K562 (cell line): ENCODE measurements at regions not wholly inside any gene's neighbourhood (a gene's known extent, or its start where the extent isn't known, plus 50 kb on each side); places are given as distances from the start of the nearest gene placed in this dataset.

Experiments
- ATAC-seq: fragments of 200-7000 bp; cut with Tn5 transposase; 3 replicates; pipeline ENCODE4 v1.9.1; 2020; ENCODE audit warnings: moderate library complexity
- BruUV-seq: library from RNA; stranded (reverse); fragments of 400-500 nt; replicated peaks from 2 replicates; lab custom pipeline; 2021; lab: Mats Ljungman, UMichigan
- CTCF ChIA-PET: fragments of 300-600 bp; formaldehyde crosslinking; extraction: SDS; loops from one replicate; lab custom pipeline; 2021; ENCODE audit warnings: low intra/inter-chr PET ratio; lab: Yijun Ruan, JAX
- POLR2A ChIA-PET: fragments of 300-600, 350-650 bp; sonication (Branson Sonifier 250); formaldehyde crosslinking; extraction: SDS; loops from one replicate; lab custom pipeline; 2021; ENCODE audit warnings: antibody characterized with exemption, inconsistent platforms; lab: Yijun Ruan, JAX
- DNase-seq, 4 experiments: peaks; one replicate each; pipeline versions ENCODE4 v3.0.0 to v3.0.0-alpha.2; 2011 to 2018; ENCODE audit warnings: low spot score in 3 of 4, mixed read lengths in 3 of 4; ENCODE audit errors: extremely low read depth in 1 of 4
- FAIRE-seq: peaks from 2 replicates; lab custom pipeline; 2011; peaks lifted over from hg19 to GRCh38; lab: Jason Lieb, UNC
- H2AFZ ChIP-seq: 2 replicates; pipeline ENCODE4 v1.6.0; 2011; ENCODE audit warnings: low read depth, low read length, control low read depth, inconsistent platforms
- H3K27ac ChIP-seq: fragments of 200-600 bp; 3 replicates; pipeline ENCODE4 v1.8.0; 2011; ENCODE audit warnings: low read depth, mild to moderate bottlenecking, control low read depth, inconsistent platforms, low read length, moderate library complexity, mixed read lengths; ENCODE audit errors: extremely low read depth
- H3K27me3 ChIP-seq, 2 experiments: fragments of 300-600 bp in 1 of 2; 2 replicates in 1 of 2; 3 replicates in 1 of 2; pipeline versions ENCODE4 v1.6.0 to v1.8.0; 2011; ENCODE audit warnings: inconsistent platforms in 2 of 2, low read length in 2 of 2, mild to moderate bottlenecking in 1 of 2, mixed read lengths in 1 of 2, moderate library complexity in 1 of 2; ENCODE audit not compliant: control insufficient read depth in 2 of 2, insufficient read depth in 2 of 2
- H3K36me3 ChIP-seq: fragments of 300-600 bp; 3 replicates; pipeline ENCODE4 v1.8.0; 2011; ENCODE audit warnings: mild to moderate bottlenecking, low read length, inconsistent platforms; ENCODE audit not compliant: control insufficient read depth, insufficient read depth
- H3K4me1 ChIP-seq, 2 experiments: fragments of 200-600 bp in 1 of 2; replicated peaks in 1 of 2; 2 replicates in 1 of 2; 3 replicates in 1 of 2; pipeline versions ENCODE4 v1.5.1 to v1.8.0; 2011; ENCODE audit warnings: inconsistent platforms in 2 of 2, low read length in 2 of 2, mild to moderate bottlenecking in 1 of 2, mixed read lengths in 1 of 2, moderate library complexity in 1 of 2; ENCODE audit not compliant: control insufficient read depth in 2 of 2, insufficient read depth in 2 of 2
- H3K4me2 ChIP-seq: 2 replicates; pipeline ENCODE4 v1.6.1; 2011; ENCODE audit warnings: low read length, control low read depth, inconsistent platforms, mixed read lengths; ENCODE audit not compliant: insufficient read depth
- H3K4me3 ChIP-seq: fragments of 200-600 bp; sonication (generic), shearing (Covaris generic); 2 replicates; pipeline ENCODE4 v1.5.1; 2016; ENCODE audit warnings: control low read depth, inconsistent platforms
- H3K79me2 ChIP-seq: fragments of 200-600 bp; 3 replicates; pipeline ENCODE4 v1.8.0; 2011; ENCODE audit warnings: low read length, inconsistent platforms; ENCODE audit not compliant: control insufficient read depth, insufficient read depth
- H3K9ac ChIP-seq, 2 experiments: 2 replicates each; pipeline versions ENCODE4 v1.6.0 to v1.6.1; 2011; ENCODE audit warnings: low read depth in 2 of 2, low read length in 2 of 2, control low read depth in 1 of 2, inconsistent platforms in 1 of 2, mild to moderate bottlenecking in 1 of 2, mixed read lengths in 1 of 2; ENCODE audit not compliant: insufficient read depth in 1 of 2
- H3K9me1 ChIP-seq: one replicate; pipeline ENCODE4 v1.6.0; 2011; ENCODE audit warnings: inconsistent platforms, mild to moderate bottlenecking, low read length, moderate library complexity; ENCODE audit not compliant: control insufficient read depth, insufficient read depth
- H3K9me3 ChIP-seq: replicated peaks from 2 replicates; pipeline ENCODE4 v1.5.1; 2011; ENCODE audit warnings: low read depth, low read length, inconsistent platforms; ENCODE audit not compliant: control insufficient read depth, insufficient read depth
- H4K20me1 ChIP-seq: replicated peaks from 2 replicates; pipeline ENCODE4 v1.6.1; 2011; ENCODE audit warnings: low read length, inconsistent platforms, mixed read lengths; ENCODE audit not compliant: control insufficient read depth, insufficient read depth
- ATF3 ChIP-seq, 2 experiments: fragments of 450-650 bp in 1 of 2; sonication (generic) in 1 of 2; formaldehyde crosslinking in 1 of 2; IDR thresholded peaks in 1 of 2; conservative IDR thresholded peaks in 1 of 2; 2 replicates each; pipeline versions ENCODE4 v1.6.1 to v1.8.1; 2016 to 2023; ENCODE audit warnings: mild to moderate bottlenecking in 2 of 2, moderate library complexity in 2 of 2, inconsistent platforms in 1 of 2, missing genetic modification reagents in 1 of 2
- GABPB1 ChIP-seq: sonication (generic); formaldehyde crosslinking; IDR thresholded peaks from 2 replicates; pipeline ENCODE4 v1.8.0; 2022; ENCODE audit warnings: mild to moderate bottlenecking, missing genetic modification reagents
- HMGN3 ChIP-seq: IDR thresholded peaks from 2 replicates; pipeline ENCODE4 v1.6.1; 2011; ENCODE audit warnings: borderline replicate concordance, low read depth, mild to moderate bottlenecking, mixed read lengths, low read length; ENCODE audit not compliant: insufficient read length; ENCODE audit errors: extremely low read depth
- MAZ ChIP-seq, 2 experiments: fragments of 450-650 bp in 1 of 2; sonication (generic) in 1 of 2; formaldehyde crosslinking; IDR thresholded peaks in 1 of 2; conservative IDR thresholded peaks in 1 of 2; 2 replicates each; pipeline versions ENCODE4 v1.4.0 to v1.5.0; 2020; ENCODE audit warnings: mild to moderate bottlenecking in 1 of 2, missing genetic modification reagents in 1 of 2
- SRSF1 ChIP-seq: fragments of 200-400 bp; formaldehyde crosslinking; IDR thresholded peaks from 2 replicates; pipeline ENCODE4 v1.6.1; 2017; ENCODE audit warnings: mild to moderate bottlenecking, low read depth, low read length, moderate library complexity
- ZNF696 ChIP-seq: fragments of 250-450 bp; sonication (Bioruptor Pico); conservative IDR thresholded peaks from 2 replicates; pipeline ENCODE4 v1.4.0; 2020; ENCODE audit warnings: mild to moderate bottlenecking, moderate library complexity
- WGBS: fragments of 100-300 bp; shearing (Covaris generic); methylation state at CpG from one replicate; pipeline ENCODE4 v1.1.6; 2016; ENCODE audit warnings: low coverage, mixed read lengths; ENCODE audit not compliant: insufficient coverage; ENCODE audit errors: missing lambda C conversion rate; 5-methylcytosine and 5-hydroxymethylcytosine counted together
- in situ Hi-C: fragments of 300-500 bp; cut with MboI; formaldehyde crosslinking; loops from 4 replicates; pipeline ENCODE4 v1.15.0; 2018; ENCODE audit warnings: inconsistent platforms, mixed read lengths
- intact Hi-C: fragments of 100-400 bp; cut with micrococcal nuclease; formaldehyde crosslinking; loops from 2 replicates; pipeline ENCODE4 v1.14.2; 2022

GRCh38 chr13:109631069-109631468 lies 155.3 kb downstream of the IRS2 start:
- Histone ChIP-seq H3K79me2 (no peaks in the 10 kb centered on the region), H3K4me3 (no peak overlapping the region), H3K9me1 (no peaks in the 10 kb centered on the region), H2AFZ (no peak overlapping the region), H3K36me3 (no peaks in the 10 kb centered on the region), H4K20me1 (no peaks in the 10 kb centered on the region), H3K27ac (no peak overlapping the region), H3K27me3 (no peaks in the 10 kb centered on the region), H3K4me1 (no peaks in the 10 kb centered on the region), H3K9me3 (no peaks in the 10 kb centered on the region), H3K9ac (no peak overlapping the region), H3K4me2 (no peak overlapping the region)
- FAIRE-seq (no peak), ATAC-seq (no peak), DNase-seq (no peak)
- in situ Hi-C loops (no loop called here), intact Hi-C loops (no loop called here)
- no TSS peak for BruUV-seq
- ChIA-PET POLR2A (no interaction called here), CTCF (no interaction called here)
- TF ChIP-seq ATF3 (IDR thresholded peaks at IDR 0.05) (no peak), ATF3 (CRISPR knock-in tag; conservative IDR thresholded peaks at IDR 0.05) (no peak), ZNF696 (CRISPR knock-in tag) (no peak)
- 0% methylated on average over 5 of the region's 5 CpGs for WGBS

GRCh38 chr13:109630271-109630670 lies 156.1 kb downstream of the IRS2 start:
- Histone ChIP-seq H3K9me1 (no peaks in the 10 kb centered on the region), H3K9me3 (no peaks in the 10 kb centered on the region), H3K36me3 (no peaks in the 10 kb centered on the region), H3K79me2 (no peaks in the 10 kb centered on the region), H3K27ac (no peak overlapping the region), H3K9ac (no peak overlapping the region), H4K20me1 (no peaks in the 10 kb centered on the region), H3K4me2 (no peak overlapping the region), H3K4me1 (no peaks in the 10 kb centered on the region), H3K4me3 (no peak overlapping the region), H2AFZ (no peak overlapping the region), H3K27me3 (no peaks in the 10 kb centered on the region)
- ATAC-seq: no peak
- CTCF ChIA-PET: no interaction called here
- DNase-seq: no peak
- no peak for FAIRE-seq
- in situ Hi-C loops: no loop called here
- BruUV-seq: no TSS peak
- intact Hi-C loops: no loop called here
- TF ChIP-seq SRSF1: no peak
- no peak for TF ChIP-seq MAZ (CRISPR knock-in tag; conservative IDR thresholded peaks at IDR 0.05 in 1 of 2, IDR thresholded peaks at IDR 0.05 in 1 of 2)
- TF ChIP-seq GABPB1: no peak
- no peak for TF ChIP-seq HMGN3
- 0% methylated on average over 6 of the region's 6 CpGs for WGBS
- POLR2A ChIA-PET: no interaction called here
